Endothelial cell of umbilical vein (primary cell): ENCODE measurements at regions not wholly inside any gene's neighbourhood (a gene's known extent, or its start where the extent isn't known, plus 50 kb on each side); places are given as distances from the start of the nearest gene placed in this dataset.

Experiments used
- BruUV-seq: library from RNA; stranded (reverse); fragments of 400-500 nt; replicated peaks from 2 replicates; lab custom pipeline; 2021; lab: Mats Ljungman, UMichigan
- CTCF ChIA-PET: fragments of 300-600, 350-600 bp; sonication (Branson Sonifier 250); formaldehyde crosslinking; loops from one replicate; lab custom pipeline; 2021; ENCODE audit warnings: antibody characterized with exemption, inconsistent platforms; lab: Charles Lee
- POLR2A ChIA-PET: fragments of 300-600, 350-600 bp; sonication (Branson Sonifier 250); formaldehyde crosslinking; loops from one replicate; lab custom pipeline; 2021; ENCODE audit warnings: antibody characterized with exemption, inconsistent platforms; lab: Charles Lee
- DNase-seq: peaks from one replicate; pipeline ENCODE4 v3.0.0-alpha.2; 2011; ENCODE audit warnings: low read depth, low spot score
- FAIRE-seq: peaks from 2 replicates; lab custom pipeline; 2011; peaks lifted over from hg19 to GRCh38; lab: Jason Lieb, UNC
- H2AFZ ChIP-seq: 2 replicates; pipeline ENCODE4 v1.6.0; 2012; ENCODE audit warnings: low read depth, low read length, control low read depth, inconsistent platforms
- H3K27ac ChIP-seq: 2 replicates; pipeline ENCODE4 v1.5.1; 2011; ENCODE audit warnings: low read depth, mild to moderate bottlenecking, control low read depth, low read length, moderate library complexity; ENCODE audit not compliant: insufficient read depth
- H3K27me3 ChIP-seq, 2 experiments: 2 replicates each; pipeline versions ENCODE4 v1.6.0 to v1.6.1; 2011; ENCODE audit warnings: low read length in 2 of 2, mixed read lengths in 1 of 2; ENCODE audit not compliant: control insufficient read depth in 2 of 2, insufficient read depth in 2 of 2
- H3K36me3 ChIP-seq, 2 experiments: 2 replicates in 1 of 2; 3 replicates in 1 of 2; pipeline ENCODE4 v1.5.1; 2011; ENCODE audit warnings: low read length in 2 of 2, mild to moderate bottlenecking in 1 of 2, moderate library complexity in 1 of 2; ENCODE audit not compliant: control insufficient read depth in 2 of 2, insufficient read depth in 2 of 2; ENCODE audit errors: extremely low read depth in 1 of 2
- H3K4me1 ChIP-seq: 3 replicates; pipeline ENCODE4 v1.5.1; 2011; ENCODE audit warnings: mild to moderate bottlenecking, low read length; ENCODE audit not compliant: control insufficient read depth, insufficient read depth; ENCODE audit errors: extremely low read depth
- H3K4me2 ChIP-seq: 2 replicates; pipeline ENCODE4 v1.6.1; 2011; ENCODE audit warnings: low read length, control low read depth, mixed read lengths; ENCODE audit not compliant: insufficient read depth
- H3K4me3 ChIP-seq, 3 experiments: fragments of 200-600 bp in 1 of 3; sonication (generic), shearing (Covaris generic) in 1 of 3; replicated peaks in 1 of 3; 2 replicates each; pipeline ENCODE4 v1.5.1; 2011 to 2016; ENCODE audit warnings: control low read depth in 3 of 3, low read length in 3 of 3, mild to moderate bottlenecking in 2 of 3, inconsistent platforms in 1 of 3, low read depth in 1 of 3, moderate library complexity in 1 of 3; ENCODE audit not compliant: insufficient read depth in 1 of 3
- H3K79me2 ChIP-seq: 2 replicates; pipeline ENCODE4 v1.6.0; 2012; ENCODE audit warnings: low read length, inconsistent platforms; ENCODE audit not compliant: control insufficient read depth, insufficient read depth
- H3K9ac ChIP-seq: replicated peaks from 2 replicates; pipeline ENCODE3; 2011; ENCODE audit warnings: low read length, control low read depth; ENCODE audit not compliant: insufficient read depth; ENCODE audit errors: extremely low read depth
- H3K9me1 ChIP-seq: replicated peaks from 3 replicates; pipeline ENCODE4 v1.6.0; 2011; ENCODE audit warnings: mild to moderate bottlenecking, low read length; ENCODE audit not compliant: control insufficient read depth, insufficient read depth; ENCODE audit errors: extremely low read depth
- H3K9me3 ChIP-seq: replicated peaks from 2 replicates; pipeline ENCODE4 v1.5.1; 2012; ENCODE audit warnings: low read length, inconsistent platforms; ENCODE audit not compliant: control insufficient read depth, insufficient read depth
- H4K20me1 ChIP-seq: replicated peaks from 2 replicates; pipeline ENCODE3; 2011; ENCODE audit warnings: mild to moderate bottlenecking, low read length; ENCODE audit not compliant: control insufficient read depth, insufficient read depth; ENCODE audit errors: extremely low read depth
- EZH2 ChIP-seq: IDR thresholded peaks from 2 replicates; pipeline ENCODE4 v1.6.1; 2012; ENCODE audit warnings: borderline replicate concordance, low read depth, mild to moderate bottlenecking, moderate library complexity, low read length, inconsistent platforms; ENCODE audit not compliant: severe bottlenecking
- FOS ChIP-seq: IDR thresholded peaks from 2 replicates; pipeline ENCODE4 v1.6.1; 2011; ENCODE audit warnings: mild to moderate bottlenecking, low read length, moderate library complexity, borderline replicate concordance; ENCODE audit not compliant: insufficient read depth
- GATA2 ChIP-seq: IDR thresholded peaks from 2 replicates; pipeline ENCODE4 v1.7.0; 2011; ENCODE audit warnings: low read depth, mild to moderate bottlenecking, moderate library complexity, mixed read lengths, low read length; ENCODE audit not compliant: insufficient read length, insufficient read depth
- JUN ChIP-seq: IDR thresholded peaks from 2 replicates; pipeline ENCODE4 v1.6.1; 2011; ENCODE audit warnings: borderline replicate concordance, low read depth; ENCODE audit not compliant: insufficient read length, insufficient read depth
- MAX ChIP-seq: IDR thresholded peaks from 2 replicates; pipeline ENCODE4 v1.6.1; 2011; ENCODE audit not compliant: insufficient read depth, insufficient read length
- MYC ChIP-seq: IDR thresholded peaks from one replicate; pipeline ENCODE4 v1.6.1; 2011; ENCODE audit warnings: mild to moderate bottlenecking, low read depth, low read length
- POLR2A ChIP-seq: IDR thresholded peaks from 2 replicates; pipeline ENCODE4 v1.6.1; 2012; ENCODE audit warnings: low read depth, mild to moderate bottlenecking, control low read depth, low read length
- POLR2AphosphoS5 ChIP-seq: IDR thresholded peaks from 2 replicates; pipeline ENCODE4 v1.6.1; 2012; ENCODE audit warnings: low read depth, mild to moderate bottlenecking, control low read depth, low read length, moderate library complexity; ENCODE audit not compliant: insufficient read depth
- dilution Hi-C: fragments of 300-500 bp; cut with MboI; formaldehyde crosslinking; loops from one replicate; pipeline ENCODE4 v1.15.0; 2019; ENCODE audit warnings: low sequenced_read_pairs; ENCODE audit not compliant: extremely low pct_ligation_motif_present
- intact Hi-C: fragments of 100-400 bp; cut with micrococcal nuclease; formaldehyde crosslinking; loops from one replicate; pipeline ENCODE4 v1.10.0; 2022
- TF ChIP-seq, protein P1 (sequence below), 2 donors: IDR thresholded peaks; 1 replicate in 1 of 2; 2 replicates in 1 of 2; pipeline ENCODE4 v1.5.1; 2011; ENCODE audit warnings: low read length in 2 of 2, mild to moderate bottlenecking in 2 of 2, moderate library complexity in 2 of 2, control low read depth in 1 of 2, inconsistent platforms in 1 of 2, low read depth in 1 of 2; ENCODE audit not compliant: insufficient read depth in 1 of 2; ENCODE audit errors: extremely low read depth in 1 of 2

DNA sequence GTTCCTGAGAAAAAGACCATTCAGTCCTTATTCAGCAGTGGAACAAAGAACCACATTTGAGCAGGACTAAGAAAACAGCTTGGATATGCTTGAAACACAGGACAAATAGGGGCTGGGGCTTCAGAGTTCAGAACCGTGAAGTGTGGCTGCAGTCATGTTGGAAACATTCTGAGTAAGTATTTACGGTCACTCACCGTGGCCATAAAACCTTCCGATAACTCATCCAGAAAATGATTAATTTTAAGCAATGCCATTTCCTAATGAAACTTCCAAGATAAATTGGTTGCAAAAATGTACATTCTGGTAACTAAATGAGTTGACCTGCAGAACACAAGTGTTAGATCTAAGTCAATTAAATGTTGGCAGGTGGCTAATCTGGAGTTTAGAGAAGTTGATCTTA, 279.2 kb downstream of the CXCL12 start:
- ChIA-PET CTCF (no interaction called here), POLR2A (no interaction called here)
- Histone ChIP-seq H3K27ac (no peak overlapping the region), H3K9ac (no peak overlapping the region), H2AFZ (no peak overlapping the region), H3K9me3 (no peaks in the 10 kb centered on the region), H3K36me3 (no peaks in the 10 kb centered on the region), H3K4me1 (no peaks in the 10 kb centered on the region), H3K4me2 (no peak overlapping the region), H3K9me1 (no peaks in the 10 kb centered on the region), H3K4me3 (no peak overlapping the region), H3K27me3 (no peaks in the 10 kb centered on the region), H3K79me2 (no peaks in the 10 kb centered on the region), H4K20me1 (no peaks in the 10 kb centered on the region)
- FAIRE-seq (no peak), DNase-seq (no peak)
- no TSS peak for BruUV-seq
- dilution Hi-C loops (no loop called here), intact Hi-C loops (no loop called here)
- TF ChIP-seq POLR2A (no peak), GATA2 (no peak), POLR2AphosphoS5 (no peak)

GRCh38 chr10:44102726-44103255, 282.1 kb downstream of the CXCL12 start:
- H3K4me1 ChIP-seq: no peaks in the 10 kb centered on the region
- H3K79me2 ChIP-seq: no peaks in the 10 kb centered on the region
- no peaks in the 10 kb centered on the region for H3K27me3 ChIP-seq
- H3K4me3 ChIP-seq: no peak overlapping the region
- H3K9me3 ChIP-seq: no peaks in the 10 kb centered on the region
- no peak overlapping the region for H3K4me2 ChIP-seq
- no peak for TF ChIP-seq MYC
- no peak for TF ChIP-seq JUN
- TF ChIP-seq EZH2: no peak
- TF ChIP-seq GATA2: no peak
- TF ChIP-seq, protein P1, sequence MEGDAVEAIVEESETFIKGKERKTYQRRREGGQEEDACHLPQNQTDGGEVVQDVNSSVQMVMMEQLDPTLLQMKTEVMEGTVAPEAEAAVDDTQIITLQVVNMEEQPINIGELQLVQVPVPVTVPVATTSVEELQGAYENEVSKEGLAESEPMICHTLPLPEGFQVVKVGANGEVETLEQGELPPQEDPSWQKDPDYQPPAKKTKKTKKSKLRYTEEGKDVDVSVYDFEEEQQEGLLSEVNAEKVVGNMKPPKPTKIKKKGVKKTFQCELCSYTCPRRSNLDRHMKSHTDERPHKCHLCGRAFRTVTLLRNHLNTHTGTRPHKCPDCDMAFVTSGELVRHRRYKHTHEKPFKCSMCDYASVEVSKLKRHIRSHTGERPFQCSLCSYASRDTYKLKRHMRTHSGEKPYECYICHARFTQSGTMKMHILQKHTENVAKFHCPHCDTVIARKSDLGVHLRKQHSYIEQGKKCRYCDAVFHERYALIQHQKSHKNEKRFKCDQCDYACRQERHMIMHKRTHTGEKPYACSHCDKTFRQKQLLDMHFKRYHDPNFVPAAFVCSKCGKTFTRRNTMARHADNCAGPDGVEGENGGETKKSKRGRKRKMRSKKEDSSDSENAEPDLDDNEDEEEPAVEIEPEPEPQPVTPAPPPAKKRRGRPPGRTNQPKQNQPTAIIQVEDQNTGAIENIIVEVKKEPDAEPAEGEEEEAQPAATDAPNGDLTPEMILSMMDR (IDR thresholded peaks at IDR 0.05; ENCODE audit: extremely low read depth in 1 of 2, insufficient read depth in 1 of 2, low read depth in 1 of 2, low read length in 2 of 2): no peak
- no peak for TF ChIP-seq FOS
- no peak for TF ChIP-seq MAX
- TF ChIP-seq POLR2A: no peak
- TF ChIP-seq POLR2AphosphoS5: no peak
- intact Hi-C loops: no loop called here
- BruUV-seq: no TSS peak
- FAIRE-seq (no peak), DNase-seq (no peak)
- no peaks in the 10 kb centered on the region for H4K20me1 ChIP-seq
- H3K27ac ChIP-seq: no peak overlapping the region
- no peak overlapping the region for H2AFZ ChIP-seq
- H3K36me3 ChIP-seq: no peaks in the 10 kb centered on the region
- POLR2A ChIA-PET: no interaction called here
- CTCF ChIA-PET: no interaction called here
- dilution Hi-C loops: no loop called here
- H3K9ac ChIP-seq: no peak overlapping the region
- H3K9me1 ChIP-seq: no peaks in the 10 kb centered on the region
